ENCODE measurements at regions not wholly inside any gene's neighbourhood (a gene's known extent, or its start where the extent isn't known, plus 50 kb on each side); places are given as distances from the start of the nearest gene placed in this dataset.
A peak's percentile ranks its signal among the peaks of the same experiment; 100 is the strongest.

DNA sequence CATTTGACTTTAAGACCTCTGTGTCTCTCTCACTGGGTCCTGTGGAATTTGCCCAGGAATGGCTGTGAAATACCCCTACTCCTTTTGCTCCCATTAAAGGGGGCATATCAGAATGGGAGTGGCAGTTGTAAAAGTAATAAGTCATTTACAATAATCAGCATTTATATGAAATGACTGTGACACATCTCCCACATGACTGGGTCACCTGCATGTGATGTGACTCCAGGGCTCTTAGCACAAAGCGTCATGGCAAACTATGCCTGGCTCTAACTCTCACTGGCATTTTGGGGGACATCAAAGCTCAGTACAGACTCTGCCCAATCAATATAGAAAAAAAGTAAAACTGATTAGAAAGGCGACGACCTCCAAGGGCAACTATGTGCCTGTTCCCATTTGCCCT is 157.6 kb downstream of the RPS24 start:
- H3K4me3 ChIP-seq (ENCODE audit: low read depth, low read length): no peak overlapping the region
- DNase-seq (ENCODE audit: low read depth): no peak
- TF ChIP-seq, protein P1, sequence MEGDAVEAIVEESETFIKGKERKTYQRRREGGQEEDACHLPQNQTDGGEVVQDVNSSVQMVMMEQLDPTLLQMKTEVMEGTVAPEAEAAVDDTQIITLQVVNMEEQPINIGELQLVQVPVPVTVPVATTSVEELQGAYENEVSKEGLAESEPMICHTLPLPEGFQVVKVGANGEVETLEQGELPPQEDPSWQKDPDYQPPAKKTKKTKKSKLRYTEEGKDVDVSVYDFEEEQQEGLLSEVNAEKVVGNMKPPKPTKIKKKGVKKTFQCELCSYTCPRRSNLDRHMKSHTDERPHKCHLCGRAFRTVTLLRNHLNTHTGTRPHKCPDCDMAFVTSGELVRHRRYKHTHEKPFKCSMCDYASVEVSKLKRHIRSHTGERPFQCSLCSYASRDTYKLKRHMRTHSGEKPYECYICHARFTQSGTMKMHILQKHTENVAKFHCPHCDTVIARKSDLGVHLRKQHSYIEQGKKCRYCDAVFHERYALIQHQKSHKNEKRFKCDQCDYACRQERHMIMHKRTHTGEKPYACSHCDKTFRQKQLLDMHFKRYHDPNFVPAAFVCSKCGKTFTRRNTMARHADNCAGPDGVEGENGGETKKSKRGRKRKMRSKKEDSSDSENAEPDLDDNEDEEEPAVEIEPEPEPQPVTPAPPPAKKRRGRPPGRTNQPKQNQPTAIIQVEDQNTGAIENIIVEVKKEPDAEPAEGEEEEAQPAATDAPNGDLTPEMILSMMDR (conservative IDR thresholded peaks at IDR 0.05; ENCODE audit: low read depth, low read length): no peak

DNA sequence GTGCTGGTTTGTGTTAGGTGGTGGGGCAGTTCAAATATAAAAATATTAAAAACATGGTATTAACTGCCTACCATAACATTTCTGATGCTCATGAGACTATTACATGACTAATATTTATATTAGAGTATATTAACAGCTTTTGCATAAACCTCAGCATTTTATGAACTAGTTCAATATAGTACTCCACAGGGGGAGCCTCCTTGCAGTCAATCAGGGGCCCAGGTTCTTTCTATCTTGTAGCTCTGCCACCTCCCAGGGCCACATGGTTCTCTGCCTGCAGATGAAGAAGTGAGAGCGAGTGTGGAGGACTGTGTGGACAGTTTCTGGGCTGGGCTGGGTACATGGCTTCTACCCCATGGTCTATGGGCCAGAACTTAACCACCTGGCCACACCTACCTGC is 159.5 kb downstream of the RPS24 start:
- no peak for DNase-seq (ENCODE audit: low read depth)
- H3K4me3 ChIP-seq (ENCODE audit: low read depth, low read length): no peak overlapping the region
- TF ChIP-seq, protein P1 (conservative IDR thresholded peaks at IDR 0.05; ENCODE audit: low read depth, low read length): no peak

DNA sequence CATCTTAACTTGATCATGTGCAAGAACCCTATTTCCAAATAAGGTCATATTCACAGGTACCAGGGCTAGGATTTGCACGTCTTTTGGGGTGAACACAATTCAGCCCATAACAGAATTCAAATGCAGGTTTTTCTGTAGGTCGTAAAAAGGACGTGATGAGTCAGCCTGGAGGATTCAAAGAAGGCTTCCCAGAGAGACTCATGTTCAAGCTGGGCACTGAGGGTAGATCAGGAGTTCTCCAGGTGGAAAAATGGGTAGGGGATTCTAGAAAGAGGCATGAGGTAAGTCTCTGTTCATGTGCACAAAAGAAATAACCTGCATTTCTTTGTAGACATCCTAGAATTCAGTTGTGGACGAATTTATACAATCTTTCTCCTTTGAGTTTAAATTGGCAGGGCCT is 160.4 kb downstream of the RPS24 start:
- H3K4me3 ChIP-seq (ENCODE audit: low read depth, low read length): no peak overlapping the region
- no peak for DNase-seq (ENCODE audit: low read depth)
- TF ChIP-seq, protein P1 (conservative IDR thresholded peaks at IDR 0.05; ENCODE audit: low read depth, low read length): no peak

DNA sequence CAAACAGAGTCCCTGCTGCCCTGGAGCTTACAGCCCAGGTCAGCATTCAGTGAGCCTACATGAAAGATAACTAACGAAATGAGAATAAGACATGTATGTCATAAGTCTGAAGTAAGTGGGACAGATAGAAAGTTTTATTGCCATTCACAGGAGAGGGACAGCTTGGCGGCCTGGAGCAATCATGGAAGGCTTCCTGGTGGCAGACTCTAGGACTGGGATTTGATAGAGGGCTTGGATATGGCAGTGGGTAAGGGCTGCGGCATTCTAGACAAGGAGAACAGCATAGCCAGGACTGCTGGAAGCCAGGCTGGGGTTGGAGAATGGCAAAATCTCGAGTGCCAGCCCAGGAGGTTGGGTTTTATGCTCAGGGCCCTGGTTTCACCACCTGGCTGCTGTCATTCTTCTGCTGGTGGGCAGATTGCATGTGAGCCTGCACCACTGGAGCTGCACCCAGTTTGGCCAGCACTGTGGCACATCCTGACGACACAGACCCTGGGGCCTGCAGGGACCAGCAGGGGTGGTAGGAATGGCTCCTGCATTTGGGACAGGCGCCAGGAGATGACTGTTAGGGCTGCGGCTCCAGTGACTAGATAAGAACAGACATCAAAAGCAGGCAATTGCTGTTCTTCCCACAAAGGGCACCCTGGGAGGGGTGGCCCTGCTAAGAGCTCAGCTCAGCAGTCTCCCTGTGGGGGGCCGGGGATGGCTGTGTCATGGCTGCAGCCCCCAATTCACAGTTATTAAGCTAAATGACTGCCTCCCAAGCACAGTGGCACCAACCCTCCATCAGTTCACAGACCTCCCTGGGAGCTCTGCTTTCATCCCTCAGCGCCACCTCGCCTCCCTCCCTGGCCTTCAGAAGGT is 161.1 kb downstream of the RPS24 start:
- TF ChIP-seq, protein P1 (conservative IDR thresholded peaks at IDR 0.05; ENCODE audit: low read depth, low read length): no peak

DNA sequence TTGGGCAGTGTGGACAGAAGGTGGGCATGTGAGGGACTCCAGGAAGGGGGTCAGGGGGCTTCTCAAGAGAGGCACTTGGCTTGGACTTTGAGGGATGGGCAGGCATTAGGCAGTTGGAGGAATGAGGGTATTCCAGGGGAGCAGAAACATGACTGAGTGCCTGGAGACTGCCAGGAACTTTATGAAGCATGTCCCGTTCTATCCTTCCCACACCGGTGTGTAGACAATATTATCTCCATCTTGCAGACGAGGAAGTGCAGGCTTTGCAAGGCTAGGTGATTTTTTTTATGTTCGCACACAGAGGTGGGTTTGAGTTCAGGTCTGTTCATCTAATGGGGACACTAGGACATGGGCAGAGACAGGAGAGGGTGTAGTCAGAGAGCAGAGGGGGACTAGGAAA is 162.7 kb downstream of the RPS24 start:
- TF ChIP-seq, protein P1 (conservative IDR thresholded peaks at IDR 0.05; ENCODE audit: low read depth, low read length): no peak
- no peak for DNase-seq (ENCODE audit: low read depth)
- no peak overlapping the region for H3K4me3 ChIP-seq (ENCODE audit: low read depth, low read length)

More for the DNA sequence above, 161.1 kb downstream of the RPS24 start:
- DNase-seq (ENCODE audit: low read depth): no peak
- H3K4me3 ChIP-seq (ENCODE audit: low read depth, low read length): no peak overlapping the region

DNA sequence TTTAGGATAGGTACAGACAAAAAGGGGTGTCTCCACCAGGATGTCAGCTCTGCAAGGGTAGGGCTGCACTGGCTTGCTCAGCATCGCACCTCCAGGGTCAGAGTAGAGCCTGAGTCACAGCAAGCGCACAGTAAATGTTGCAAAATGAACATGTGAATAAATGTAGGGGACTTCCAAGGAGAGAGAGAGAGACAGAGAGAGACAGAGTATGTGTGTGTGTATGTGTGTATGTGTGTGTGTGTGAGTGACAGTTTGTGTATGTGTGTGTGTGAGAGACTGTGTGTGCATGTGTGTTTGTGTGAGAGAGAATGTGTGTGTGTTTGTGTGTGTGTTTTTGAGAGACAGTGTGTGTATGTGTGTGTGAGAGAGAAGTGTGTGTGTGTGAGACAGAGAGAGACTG is 163.3 kb downstream of the RPS24 start:
- peak; percentile 73 for DNase-seq (ENCODE audit: low read depth)
- H3K4me3 ChIP-seq (ENCODE audit: low read depth, low read length): no peak overlapping the region
- TF ChIP-seq, protein P1 (conservative IDR thresholded peaks at IDR 0.05; ENCODE audit: low read depth, low read length): no peak

All from epithelial cell of proximal tubule (primary cell).